T-helper 1 cell (primary cell): ENCODE measurements at regions not wholly inside any gene's neighbourhood (a gene's known extent, or its start where the extent isn't known, plus 50 kb on each side); places are given as distances from the start of the nearest gene placed in this dataset.
"Not testable (repeated sequence)": the region's sequence is repeated elsewhere in the genome, so short reads cannot be mapped to it uniquely, and the experiment has no call there.

Experiments
- DNase-seq, 5 donors: peaks; one replicate each; pipeline ENCODE4 v3.0.0-alpha.2; 2012 to 2020

DNA sequence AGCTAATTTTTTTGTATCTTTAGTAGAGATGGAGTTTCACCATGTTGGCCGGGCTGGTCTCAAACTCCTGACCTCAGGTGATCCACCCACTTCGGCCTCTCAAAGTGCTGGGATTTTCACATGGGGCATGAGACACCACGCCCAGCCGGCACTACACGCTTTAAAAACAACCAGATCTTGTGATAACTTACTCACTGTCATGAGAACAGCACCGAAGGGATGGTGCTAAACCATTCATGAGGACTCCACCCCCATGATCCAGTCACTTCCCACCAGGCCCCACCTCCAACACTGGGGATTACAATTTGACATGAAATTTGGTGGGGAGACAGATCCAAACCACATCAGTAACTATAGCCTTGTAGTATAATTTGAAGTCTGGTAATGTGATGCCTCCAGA lies 67.4 kb upstream of the ZNF169 start:
- DNase-seq, result not testable (repeated sequence)

DNA sequence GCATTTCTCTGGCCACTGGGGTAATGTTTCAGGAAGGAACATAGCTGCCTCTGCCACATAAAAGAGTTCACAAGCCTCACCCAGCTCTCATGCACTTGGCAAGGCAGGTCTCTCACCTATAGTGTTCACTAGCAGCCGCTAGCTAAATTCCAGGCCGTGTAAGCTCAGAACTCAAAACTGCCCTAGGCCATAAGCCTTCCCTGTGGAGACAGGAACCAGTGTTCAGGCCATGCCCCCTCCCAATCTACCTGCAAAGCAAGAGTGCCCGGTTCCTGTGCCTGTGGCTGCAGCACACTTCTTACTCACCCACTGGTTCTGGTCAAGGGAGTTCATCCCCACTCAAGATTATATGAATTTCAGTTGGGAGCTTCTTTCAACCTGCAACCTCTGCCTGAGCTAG lies 60.7 kb upstream of the ZNF169 start:
- DNase-seq, result no peak

DNA sequence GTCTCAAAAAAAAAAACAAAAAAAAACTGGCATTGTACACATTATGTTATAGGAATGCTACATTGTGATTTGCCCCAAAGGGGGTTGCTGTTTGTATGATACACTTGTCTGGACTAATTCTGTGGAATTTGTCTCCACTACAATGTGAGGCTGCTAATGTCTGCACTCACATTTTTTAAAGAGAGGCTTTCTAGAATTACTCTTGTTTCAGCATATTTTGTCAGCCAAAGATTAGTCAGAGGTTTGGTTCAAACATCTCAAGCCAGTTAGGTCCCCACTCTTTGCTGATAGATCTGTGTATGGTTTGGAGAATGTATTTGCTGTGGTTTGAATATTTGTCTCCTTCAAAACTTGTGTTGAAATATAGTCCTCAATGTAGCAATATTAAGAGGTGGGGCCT lies 59.3 kb upstream of the ZNF169 start:
- no peak for DNase-seq

DNA sequence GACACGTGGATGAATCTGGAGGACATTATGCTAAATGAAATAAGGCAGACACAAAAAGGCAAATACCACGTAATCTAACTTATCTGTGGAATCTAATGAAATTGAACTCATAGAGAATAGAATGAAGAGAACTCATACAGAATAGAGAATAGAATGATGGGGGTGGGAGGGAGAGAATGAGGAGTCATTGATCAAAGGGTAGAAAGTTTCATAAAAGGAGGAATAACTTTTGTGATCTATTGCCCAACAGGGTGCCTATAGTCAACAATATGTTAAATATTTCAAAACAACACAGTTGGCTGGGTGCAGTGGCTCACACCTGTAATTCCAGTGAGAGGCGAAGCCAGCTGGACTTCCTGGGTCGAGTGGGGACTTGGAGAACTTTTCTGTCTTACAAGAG lies 54.9 kb upstream of the ZNF169 start:
- DNase-seq, result no peak

DNA sequence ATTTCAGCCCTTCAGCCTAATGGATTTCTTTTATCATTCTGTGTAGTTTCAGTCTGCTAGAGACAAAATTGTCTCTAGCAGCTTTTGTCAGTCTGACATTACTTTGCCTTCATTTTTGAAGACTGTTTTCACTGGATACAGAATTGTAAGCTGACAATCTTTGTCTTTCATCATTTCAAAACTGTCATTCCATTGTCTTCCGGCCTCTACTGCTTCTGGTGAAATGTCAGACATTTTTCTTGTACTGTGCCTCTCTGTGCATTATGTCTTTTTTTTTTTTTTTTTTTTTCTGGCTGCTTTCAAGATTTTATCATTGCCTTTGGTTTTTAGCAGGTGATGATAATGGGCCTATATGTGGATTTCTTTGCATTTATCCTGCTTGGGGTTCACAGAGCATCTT lies 51.3 kb upstream of the ZNF169 start:
- no peak for DNase-seq
